ENCODE measurements at regions not wholly inside any gene's neighbourhood (a gene's known extent, or its start where the extent isn't known, plus 50 kb on each side); places are given as distances from the start of the nearest gene placed in this dataset.

DNA sequence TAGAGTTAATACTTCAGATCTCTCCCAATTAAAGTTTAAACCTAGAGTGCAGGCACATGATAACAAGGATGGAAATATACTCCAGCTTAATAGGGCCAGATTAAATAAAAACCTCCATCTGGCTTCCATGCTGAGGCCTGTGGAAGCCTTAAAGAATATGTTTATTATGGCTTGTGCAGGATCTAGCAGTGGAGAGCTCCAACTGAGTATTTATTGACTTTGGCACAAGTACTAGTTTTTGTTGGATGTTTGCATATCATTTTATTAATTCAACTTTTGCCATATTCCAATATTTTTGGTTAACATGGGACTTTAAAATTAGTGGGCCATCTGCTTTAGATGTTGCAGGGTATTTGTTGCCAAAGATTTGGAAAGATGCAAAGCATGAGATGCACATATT, 860.4 kb upstream of the SOX11 start:
- Histone ChIP-seq H3K27ac (no peak overlapping the region), H3K4me3 (no peak overlapping the region), H3K9me3 (no peaks in the 10 kb centered on the region), H3K27me3 (no peaks in the 10 kb centered on the region), H3K4me1 (no peaks in the 10 kb centered on the region), H3K36me3 (ENCODE audit: low read depth, missing control alignments) (no peaks in the 10 kb centered on the region)
- intact Hi-C loops (cut with DNase I; ENCODE audit: low total_unique reads) = no loop called here
- TF ChIP-seq POLR2A (IDR thresholded peaks at IDR 0.05) = no peak
- TF ChIP-seq, protein P1, sequence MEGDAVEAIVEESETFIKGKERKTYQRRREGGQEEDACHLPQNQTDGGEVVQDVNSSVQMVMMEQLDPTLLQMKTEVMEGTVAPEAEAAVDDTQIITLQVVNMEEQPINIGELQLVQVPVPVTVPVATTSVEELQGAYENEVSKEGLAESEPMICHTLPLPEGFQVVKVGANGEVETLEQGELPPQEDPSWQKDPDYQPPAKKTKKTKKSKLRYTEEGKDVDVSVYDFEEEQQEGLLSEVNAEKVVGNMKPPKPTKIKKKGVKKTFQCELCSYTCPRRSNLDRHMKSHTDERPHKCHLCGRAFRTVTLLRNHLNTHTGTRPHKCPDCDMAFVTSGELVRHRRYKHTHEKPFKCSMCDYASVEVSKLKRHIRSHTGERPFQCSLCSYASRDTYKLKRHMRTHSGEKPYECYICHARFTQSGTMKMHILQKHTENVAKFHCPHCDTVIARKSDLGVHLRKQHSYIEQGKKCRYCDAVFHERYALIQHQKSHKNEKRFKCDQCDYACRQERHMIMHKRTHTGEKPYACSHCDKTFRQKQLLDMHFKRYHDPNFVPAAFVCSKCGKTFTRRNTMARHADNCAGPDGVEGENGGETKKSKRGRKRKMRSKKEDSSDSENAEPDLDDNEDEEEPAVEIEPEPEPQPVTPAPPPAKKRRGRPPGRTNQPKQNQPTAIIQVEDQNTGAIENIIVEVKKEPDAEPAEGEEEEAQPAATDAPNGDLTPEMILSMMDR (IDR thresholded peaks at IDR 0.05) = no peak
- DNase-seq = no peak

DNA sequence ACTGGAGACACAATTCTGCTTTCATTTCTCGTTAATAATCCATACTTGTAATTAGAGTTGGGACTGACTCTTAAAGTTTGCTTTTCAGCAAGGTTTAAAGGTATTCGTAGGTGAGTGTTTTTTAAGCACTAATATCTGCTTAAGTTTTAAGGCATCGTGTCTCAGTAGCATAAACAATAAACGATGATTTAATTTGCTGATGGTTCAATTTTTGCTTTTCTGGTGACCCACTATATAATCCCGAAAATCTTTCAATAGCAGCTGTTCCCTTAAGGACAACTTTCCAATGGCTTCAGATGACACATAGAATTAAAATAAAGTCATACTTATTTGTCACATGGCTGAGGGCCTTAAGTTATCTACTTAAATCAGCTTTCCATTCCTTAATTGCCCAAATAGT, 859.5 kb upstream of the SOX11 start:
- no peak overlapping the region for H3K4me3 ChIP-seq
- H3K36me3 ChIP-seq (ENCODE audit: low read depth, missing control alignments) = no peaks in the 10 kb centered on the region
- intact Hi-C loops (cut with DNase I; ENCODE audit: low total_unique reads) = no loop called here
- H3K4me1 ChIP-seq = no peaks in the 10 kb centered on the region
- H3K27me3 ChIP-seq = no peaks in the 10 kb centered on the region
- DNase-seq = no peak
- WGBS, 2 donors = 82 to 89% methylated on average over 5 of the region's 5 CpGs
- no peaks in the 10 kb centered on the region for H3K9me3 ChIP-seq
- no peak for TF ChIP-seq POLR2A (IDR thresholded peaks at IDR 0.05)
- TF ChIP-seq, protein P1 (IDR thresholded peaks at IDR 0.05) = no peak
- no peak overlapping the region for H3K27ac ChIP-seq

DNA sequence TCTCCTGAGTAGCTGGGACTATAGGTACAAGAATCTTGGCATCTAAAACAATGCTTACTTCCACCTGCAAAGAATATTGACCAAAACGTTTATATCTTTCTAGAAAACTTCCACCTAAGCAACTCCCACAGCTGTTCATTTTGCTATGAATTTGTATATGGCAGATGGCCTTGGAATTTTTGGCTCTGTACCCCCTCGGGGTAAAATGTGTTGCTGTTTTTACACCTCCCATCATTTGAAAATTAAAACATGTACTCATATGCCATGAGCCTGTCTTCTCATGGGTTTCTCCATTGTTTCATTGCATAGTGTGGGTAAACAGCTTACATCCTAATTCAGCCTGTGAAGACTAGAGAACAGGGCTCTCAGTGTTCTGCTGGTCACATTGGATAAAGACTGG, 853.6 kb upstream of the SOX11 start:
- WGBS, 2 donors = 61 to 68% methylated on average over 2 of the region's 2 CpGs
- no peak for DNase-seq
- intact Hi-C loops (cut with DNase I; ENCODE audit: low total_unique reads) = no loop called here

DNA sequence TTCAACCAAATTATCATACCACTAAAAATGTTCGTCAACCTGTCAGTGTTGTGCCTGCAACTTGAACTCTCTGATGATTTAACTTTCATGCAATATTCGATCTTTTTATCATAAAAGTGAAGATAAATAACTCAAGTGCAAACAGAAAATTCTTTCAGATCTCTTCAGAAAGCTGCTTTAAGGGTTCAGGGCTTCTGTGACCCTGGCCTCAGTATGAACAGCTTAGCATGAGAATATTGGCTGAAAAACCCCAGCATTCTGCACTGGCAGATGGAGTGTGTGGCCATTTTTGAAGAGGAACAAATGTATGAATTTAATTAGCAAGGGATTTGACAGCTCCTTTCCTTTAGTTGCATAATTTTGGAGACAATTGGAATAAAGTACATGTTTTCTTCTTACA, 851.4 kb upstream of the SOX11 start:
- WGBS, 2 donors = 46 to 50% methylated on average over 2 of the region's 2 CpGs
- no peak for DNase-seq
- Histone ChIP-seq H3K9me3 (no peaks in the 10 kb centered on the region), H3K27me3 (no peaks in the 10 kb centered on the region), H3K36me3 (ENCODE audit: low read depth, missing control alignments) (no peaks in the 10 kb centered on the region), H3K4me3 (no peak overlapping the region), H3K4me1 (no peaks in the 10 kb centered on the region), H3K27ac (no peak overlapping the region)
- intact Hi-C loops (cut with DNase I; ENCODE audit: low total_unique reads) = no loop called here
- no peak for TF ChIP-seq POLR2A (IDR thresholded peaks at IDR 0.05)
- TF ChIP-seq, protein P1 (IDR thresholded peaks at IDR 0.05) = no peak

More for the DNA sequence above, 853.6 kb upstream of the SOX11 start:
- Histone ChIP-seq H3K4me3 (no peak overlapping the region), H3K36me3 (ENCODE audit: low read depth, missing control alignments) (no peaks in the 10 kb centered on the region), H3K4me1 (no peaks in the 10 kb centered on the region), H3K9me3 (no peaks in the 10 kb centered on the region), H3K27me3 (no peaks in the 10 kb centered on the region), H3K27ac (no peak overlapping the region)
- TF ChIP-seq, protein P1 (IDR thresholded peaks at IDR 0.05) = no peak
- TF ChIP-seq POLR2A (IDR thresholded peaks at IDR 0.05) = no peak

DNA sequence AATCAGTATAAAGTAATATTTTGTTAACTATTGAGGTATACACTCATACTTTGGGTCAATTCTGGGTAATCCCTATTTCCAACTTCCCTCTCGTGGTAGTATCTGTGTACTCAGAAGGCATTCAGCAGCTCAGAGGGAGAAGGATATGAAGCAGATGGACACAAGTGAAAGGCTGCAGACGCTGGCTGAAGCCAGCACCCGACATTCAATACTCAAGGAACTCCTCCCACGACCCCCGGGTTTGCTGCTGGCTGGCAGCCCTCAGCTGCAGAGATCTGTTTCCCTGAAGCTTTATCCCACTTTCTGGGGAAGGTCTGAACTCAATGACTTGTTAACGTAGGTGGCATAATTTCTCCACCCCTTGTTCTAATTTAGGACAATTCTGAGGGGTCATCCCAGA, 847.3 kb upstream of the SOX11 start:
- intact Hi-C loops (cut with DNase I; ENCODE audit: low total_unique reads) = no loop called here
- TF ChIP-seq, protein P1 (IDR thresholded peaks at IDR 0.05) = no peak
- TF ChIP-seq POLR2A (IDR thresholded peaks at IDR 0.05) = no peak
- Histone ChIP-seq H3K27ac (no peak overlapping the region), H3K36me3 (ENCODE audit: low read depth, missing control alignments) (no peaks in the 10 kb centered on the region), H3K4me1 (no peaks in the 10 kb centered on the region), H3K4me3 (no peak overlapping the region), H3K9me3 (no peaks in the 10 kb centered on the region), H3K27me3 (no peaks in the 10 kb centered on the region)
- 31 to 37% methylated on average over 6 of the region's 6 CpGs for WGBS, 2 donors
- no peak for DNase-seq
